ENCODE measurements at regions not wholly inside any gene's neighbourhood (a gene's known extent, or its start where the extent isn't known, plus 50 kb on each side); places are given as distances from the start of the nearest gene placed in this dataset.

- Mint-ChIP-seq H3K27ac (no peak overlapping the region), H3K4me3 (no peak overlapping the region), H3K4me1 (ENCODE audit: low read depth) (peaks cover 18% of the 10 kb centered on the region), H3K27me3 (ENCODE audit: insufficient read depth) (no peaks in the 10 kb centered on the region), H3K9me3 (no peaks in the 10 kb centered on the region), H3K36me3 (ENCODE audit: low read depth) (no peaks in the 10 kb centered on the region)
- no peak for DNase-seq
- TF ChIP-seq CTCF (IDR thresholded peaks at IDR 0.05): no peak
These were observed 336.5 kb downstream of the CRPPA start for GRCh38 chr7:16084875-16085274.

- no peaks in the 10 kb centered on the region for H3K27me3 Mint-ChIP-seq (ENCODE audit: insufficient read depth)
- H3K4me1 Mint-ChIP-seq (ENCODE audit: low read depth): peaks cover 22% of the 10 kb centered on the region
- H3K4me3 Mint-ChIP-seq: no peak overlapping the region
- H3K9me3 Mint-ChIP-seq: no peaks in the 10 kb centered on the region
- no peak for TF ChIP-seq CTCF (IDR thresholded peaks at IDR 0.05)
- no peak for DNase-seq
- no peak overlapping the region for H3K27ac Mint-ChIP-seq
- H3K36me3 Mint-ChIP-seq (ENCODE audit: low read depth): no peaks in the 10 kb centered on the region
These were observed 337.0 kb downstream of the CRPPA start for GRCh38 chr7:16084370-16084769.

- no peak for DNase-seq
- H3K9me3 Mint-ChIP-seq: no peaks in the 10 kb centered on the region
- H3K4me3 Mint-ChIP-seq: no peak overlapping the region
- no peaks in the 10 kb centered on the region for H3K36me3 Mint-ChIP-seq (ENCODE audit: low read depth)
- H3K27me3 Mint-ChIP-seq (ENCODE audit: insufficient read depth): no peaks in the 10 kb centered on the region
- TF ChIP-seq CTCF (IDR thresholded peaks at IDR 0.05): no peak
- peaks cover 22% of the 10 kb centered on the region for H3K4me1 Mint-ChIP-seq (ENCODE audit: low read depth)
- H3K27ac Mint-ChIP-seq: no peak overlapping the region
These were observed 337.4 kb downstream of the CRPPA start for GRCh38 chr7:16083931-16084330.

- Mint-ChIP-seq H3K27ac (no peak overlapping the region), H3K36me3 (ENCODE audit: low read depth) (no peaks in the 10 kb centered on the region), H3K4me1 (ENCODE audit: low read depth) (peaks cover 25% of the 10 kb centered on the region), H3K4me3 (no peak overlapping the region), H3K9me3 (no peaks in the 10 kb centered on the region), H3K27me3 (ENCODE audit: insufficient read depth) (no peaks in the 10 kb centered on the region; the same call in 1 of the 2 replicates)
- no peak for TF ChIP-seq CTCF (IDR thresholded peaks at IDR 0.05)
- no peak for DNase-seq
These were observed 341.2 kb downstream of the CRPPA start for GRCh38 chr7:16080131-16080530.

GRCh38 chr7:16079723-16080122 lies 341.6 kb downstream of the CRPPA start:
- Mint-ChIP-seq H3K4me3 (no peak overlapping the region), H3K27me3 (ENCODE audit: insufficient read depth) (no peaks in the 10 kb centered on the region; the same call in 1 of the 2 replicates), H3K27ac (no peak overlapping the region), H3K36me3 (ENCODE audit: low read depth) (no peaks in the 10 kb centered on the region), H3K4me1 (ENCODE audit: low read depth) (peaks cover 21% of the 10 kb centered on the region), H3K9me3 (no peaks in the 10 kb centered on the region)
- no peak for DNase-seq
- no peak for TF ChIP-seq CTCF (IDR thresholded peaks at IDR 0.05)

Measured in HFFc6 (cell line).